GM18502 (cell line): ENCODE measurements at regions not wholly inside any gene's neighbourhood (a gene's known extent, or its start where the extent isn't known, plus 50 kb on each side); places are given as distances from the start of the nearest gene placed in this dataset.
"Not testable (repeated sequence)": the region's sequence is repeated elsewhere in the genome, so short reads cannot be mapped to it uniquely, and the experiment has no call there.

Source experiments
- ATAC-seq: cut with Tn5 transposase; IDR thresholded peaks from one replicate; pipeline ENCODE4 v1.9.1; 2021; ENCODE audit warnings: mild to moderate bottlenecking; ENCODE audit not compliant: unreplicated experiment, poor library complexity

DNA sequence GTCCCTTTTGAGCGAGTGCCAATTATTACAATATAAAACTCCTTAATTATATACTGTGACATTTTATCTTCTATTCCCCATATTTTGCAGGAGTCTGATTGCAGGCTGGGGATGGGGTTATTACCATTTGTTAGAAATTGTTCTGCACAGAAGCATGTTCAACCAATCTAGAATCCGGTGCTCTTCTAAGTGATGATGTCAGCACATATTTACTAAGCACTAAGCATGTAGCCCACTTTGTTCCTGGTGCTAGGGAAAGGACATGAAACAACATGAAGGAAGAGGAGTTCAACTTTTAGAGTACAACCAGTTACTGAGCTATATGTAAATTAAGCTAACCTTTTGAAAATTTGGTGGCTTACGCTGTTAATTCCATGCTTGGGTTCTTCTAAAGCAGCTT is 52.8 kb upstream of the IL1RAPL2 start:
- ATAC-seq: no peak

DNA sequence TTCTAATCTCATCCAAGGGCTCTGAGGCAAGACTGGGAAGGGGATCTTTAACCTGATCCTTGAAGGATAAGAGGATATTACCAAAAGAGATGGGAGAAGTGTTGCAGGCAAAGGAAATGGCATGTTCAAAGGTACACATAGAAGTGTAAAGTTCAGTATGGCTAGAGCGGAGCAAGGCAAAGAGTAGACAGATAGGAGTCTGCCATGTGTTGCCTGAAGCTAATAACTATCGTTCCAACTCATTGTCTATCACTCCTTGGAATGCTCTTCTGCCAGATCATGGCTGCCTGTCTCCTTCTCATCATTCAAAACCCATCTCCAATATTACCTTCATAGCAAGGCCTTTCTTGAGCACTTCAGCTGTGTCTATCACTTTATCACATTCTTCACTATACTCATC is 55.2 kb upstream of the IL1RAPL2 start:
- no peak for ATAC-seq

- no peak for ATAC-seq
Measured at GRCh38 chrX:104502460-104502859, 63.5 kb upstream of the IL1RAPL2 start.

- ATAC-seq: no peak
Measured at GRCh38 chrX:104488811-104489210, 77.2 kb upstream of the IL1RAPL2 start.

- ATAC-seq: no peak
Measured at GRCh38 chrX:104486691-104487090, 79.3 kb upstream of the IL1RAPL2 start.

GRCh38 chrX:104482757-104483156 is 83.2 kb upstream of the IL1RAPL2 start:
- no peak for ATAC-seq

GRCh38 chrX:104469771-104470170 is 96.2 kb upstream of the IL1RAPL2 start:
- ATAC-seq: no peak

GRCh38 chrX:104459796-104460195 is 106.2 kb upstream of the IL1RAPL2 start:
- ATAC-seq: no peak

DNA sequence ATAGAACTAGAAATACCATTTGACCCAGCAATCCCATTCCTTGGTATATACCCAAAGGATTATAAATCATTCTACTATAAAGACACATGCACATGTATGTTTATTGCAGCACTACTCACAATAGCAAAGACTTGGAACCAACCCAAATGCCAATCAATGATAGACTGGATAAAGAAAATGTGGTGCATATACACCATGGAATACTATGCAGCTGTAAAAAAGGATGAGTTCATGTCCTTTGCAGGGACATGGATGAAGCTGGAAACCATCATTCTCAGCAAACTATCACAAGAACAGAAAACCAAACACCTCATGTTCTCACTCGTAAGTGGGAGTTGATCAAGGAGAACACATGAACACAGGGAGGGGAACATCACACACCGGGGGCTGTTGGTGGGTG is 108.9 kb upstream of the IL1RAPL2 start:
- not testable (repeated sequence) for ATAC-seq

DNA sequence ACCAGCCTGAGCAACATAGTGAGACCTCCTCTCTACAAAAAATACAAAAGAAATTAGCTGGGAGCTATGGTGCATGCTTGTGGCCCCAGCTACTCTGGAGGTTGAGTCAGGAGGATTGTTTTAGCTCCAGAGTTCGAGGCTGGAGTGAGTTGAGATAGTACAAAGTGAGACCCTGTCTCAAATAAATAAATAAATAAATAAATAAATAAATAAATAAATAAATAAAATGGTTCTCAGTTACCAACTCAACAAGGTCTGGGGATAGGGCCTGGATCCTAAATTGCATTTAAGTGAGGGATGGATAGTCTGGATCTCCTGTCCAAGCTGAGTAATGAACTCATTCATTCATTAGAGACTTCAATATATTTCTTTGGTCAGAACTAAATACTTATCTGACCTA is 115.7 kb upstream of the IL1RAPL2 start:
- no peak for ATAC-seq

DNA sequence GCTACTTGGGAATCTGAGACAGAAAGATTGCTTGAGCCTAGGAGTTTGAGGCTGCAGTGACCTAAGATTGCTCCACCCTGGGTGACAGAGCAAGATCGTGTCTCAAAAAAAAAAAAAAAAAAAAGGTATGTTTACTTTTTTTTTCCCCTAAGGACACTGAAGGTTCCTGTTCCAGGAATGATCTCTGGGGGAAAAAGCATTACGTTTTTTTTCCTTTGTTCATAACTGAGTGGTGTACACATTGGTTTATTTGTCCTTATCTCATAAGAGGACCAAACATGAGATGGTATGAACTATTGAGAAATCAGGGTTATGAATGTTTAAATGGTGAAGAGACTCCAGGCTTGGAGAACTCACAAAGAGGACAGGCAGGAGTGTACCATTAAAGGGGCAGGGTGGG is 120.4 kb upstream of the IL1RAPL2 start:
- ATAC-seq: no peak

- ATAC-seq: no peak
Measured at GRCh38 chrX:104435249-104435648, 130.8 kb upstream of the IL1RAPL2 start.

DNA sequence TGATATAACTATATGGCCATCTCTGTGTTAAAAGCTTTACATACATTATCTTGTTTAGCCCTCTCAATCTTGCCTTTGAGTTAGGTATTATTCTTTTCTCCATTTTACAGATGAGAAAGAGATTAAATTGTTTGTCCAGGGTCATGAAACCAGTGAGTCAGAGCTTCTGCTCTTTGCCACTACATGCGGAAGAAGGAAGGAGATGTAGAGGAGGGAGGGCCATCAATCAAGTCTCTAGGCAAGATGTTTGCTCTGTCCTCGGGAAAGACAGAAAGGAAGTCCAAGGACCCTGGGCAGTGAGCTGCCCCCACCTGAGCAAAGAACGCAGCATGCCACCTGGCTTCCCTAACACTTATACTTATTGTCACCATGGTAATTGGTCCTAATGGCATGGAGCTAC is 133.7 kb upstream of the IL1RAPL2 start:
- no peak for ATAC-seq

DNA sequence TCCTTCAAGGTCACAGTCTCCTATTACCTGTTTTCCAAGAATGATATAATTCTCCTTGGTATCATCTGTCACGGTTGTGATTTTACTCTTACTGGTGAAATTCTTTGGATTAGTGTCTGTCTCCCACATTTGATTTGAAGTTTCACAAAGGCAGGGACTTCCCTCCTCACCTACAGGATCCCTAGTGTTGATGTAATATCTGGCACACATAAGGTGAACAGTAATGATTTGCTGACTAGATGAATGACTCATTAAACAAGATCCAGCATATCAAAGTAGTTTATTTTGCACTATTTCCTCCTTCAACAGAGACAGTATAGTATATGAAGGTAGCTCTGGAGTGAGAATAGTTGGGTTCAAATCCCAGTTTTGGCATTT is 135.3 kb upstream of the IL1RAPL2 start:
- ATAC-seq: no peak

DNA sequence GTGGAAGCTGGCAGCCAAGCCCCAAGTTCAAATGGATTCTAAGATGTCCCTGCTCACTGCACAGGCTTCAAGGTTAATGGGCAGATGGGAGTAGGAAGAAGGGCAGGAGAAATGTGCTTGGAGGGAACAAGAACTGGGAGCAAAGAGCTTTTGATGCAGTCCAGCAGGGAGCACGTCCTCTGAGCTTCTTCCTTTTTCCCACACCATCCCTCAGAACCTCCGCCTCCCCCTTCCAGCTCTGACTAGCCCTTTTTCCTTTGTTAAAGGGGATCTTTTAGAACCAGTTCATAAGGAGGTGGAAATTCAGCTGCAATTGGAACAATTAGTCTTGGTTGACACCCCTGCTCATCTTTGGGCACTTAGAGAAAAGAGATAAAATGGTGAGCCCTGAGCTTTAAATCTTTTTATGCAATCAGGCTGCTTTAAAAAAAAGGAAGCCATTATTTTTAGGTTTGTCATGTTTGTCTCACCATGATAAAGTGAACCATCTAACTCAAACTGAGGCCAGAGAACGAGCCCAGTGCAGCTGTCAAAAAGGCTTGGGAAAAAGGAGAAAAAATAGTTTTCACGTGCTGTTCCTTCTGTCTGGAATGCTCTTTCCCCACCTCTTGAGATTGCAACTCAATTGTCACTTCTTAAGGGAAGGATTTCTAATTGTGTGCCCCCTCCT is 135.8 kb upstream of the IL1RAPL2 start:
- ATAC-seq: no peak

GRCh38 chrX:104428231-104428630 is 137.8 kb upstream of the IL1RAPL2 start:
- no peak for ATAC-seq

DNA sequence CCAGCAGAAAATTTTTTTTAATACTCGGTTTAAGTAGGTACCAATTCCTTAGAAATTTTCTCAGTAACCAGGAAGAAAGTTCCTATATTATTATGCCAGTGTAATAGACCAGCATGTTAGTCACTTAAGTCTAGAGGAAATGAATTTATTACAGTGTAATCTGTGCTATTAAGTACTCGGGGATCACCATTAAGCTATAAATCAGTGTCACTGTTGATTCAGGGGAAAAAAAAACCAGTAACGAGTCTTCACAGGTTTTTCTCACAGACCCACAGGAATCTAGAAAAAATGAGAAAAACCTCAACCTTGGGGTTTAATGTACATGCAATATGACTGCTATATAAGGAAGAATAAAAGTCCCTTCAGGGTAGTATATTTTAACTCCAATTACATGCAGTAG is 138.3 kb upstream of the IL1RAPL2 start:
- no peak for ATAC-seq

DNA sequence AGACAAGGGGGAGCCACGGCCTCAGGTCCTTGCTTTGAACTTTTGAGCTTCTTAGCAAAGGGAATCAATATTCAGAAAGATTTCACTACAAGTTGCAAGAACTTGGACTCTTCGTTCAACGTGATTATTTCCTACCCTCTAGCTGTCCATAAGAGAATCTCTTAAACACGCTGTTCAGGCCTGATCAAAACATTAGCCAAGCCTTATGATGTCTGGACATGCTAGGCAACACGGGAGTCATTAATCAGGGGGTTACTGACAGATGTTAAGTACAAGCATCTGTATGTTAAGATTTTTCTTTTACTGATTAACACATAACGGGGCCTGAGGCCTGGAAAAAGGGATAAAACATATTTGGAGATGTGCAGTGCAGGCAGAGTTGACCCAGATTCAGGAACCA is 138.9 kb upstream of the IL1RAPL2 start:
- no peak for ATAC-seq

GRCh38 chrX:104420907-104421306 is 145.1 kb upstream of the IL1RAPL2 start:
- ATAC-seq: no peak

- no peak for ATAC-seq
Measured at GRCh38 chrX:104419926-104420325, 146.1 kb upstream of the IL1RAPL2 start.

GRCh38 chrX:104419211-104419610 is 146.8 kb upstream of the IL1RAPL2 start:
- ATAC-seq: no peak

DNA sequence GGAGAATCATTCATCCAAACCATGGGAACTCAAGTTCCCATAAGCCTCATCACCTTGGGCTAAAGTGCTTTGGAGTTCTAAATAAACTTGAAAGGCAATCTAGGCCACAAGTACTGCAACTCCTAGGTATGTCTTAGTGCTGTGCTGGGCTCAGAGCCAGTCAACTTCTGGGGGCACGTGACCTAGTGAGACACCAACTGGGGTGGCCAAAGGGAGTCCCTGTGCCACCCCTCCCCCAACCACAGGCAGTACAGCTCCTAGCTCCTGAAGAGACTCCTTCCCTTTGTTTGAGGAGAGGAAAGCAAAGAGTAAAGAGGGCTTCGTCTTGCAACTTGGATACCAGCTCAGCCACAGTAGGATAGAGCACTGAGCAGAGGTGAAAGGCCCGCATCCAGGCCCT is 154.2 kb upstream of the IL1RAPL2 start:
- ATAC-seq: no peak

DNA sequence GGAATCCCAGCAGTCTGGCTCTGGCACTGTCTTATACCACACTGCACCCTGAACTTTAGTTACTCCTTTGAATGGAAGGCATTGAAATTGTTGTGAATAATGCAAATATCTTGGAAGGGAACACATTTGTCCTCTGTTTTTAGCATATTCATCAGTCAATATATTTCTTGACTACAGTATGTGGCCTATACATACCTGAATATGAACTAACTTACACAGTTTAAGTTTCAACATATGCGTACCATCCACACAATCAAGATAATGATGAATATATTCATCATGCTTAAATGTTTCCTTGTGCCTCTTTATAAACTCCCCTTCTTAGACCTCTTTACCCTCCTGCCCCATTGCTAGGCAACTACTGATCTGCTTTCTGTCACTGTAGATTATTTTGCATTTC is 145.7 kb upstream of the ESX1 start:
- no peak for ATAC-seq
